ENCODE measurements at regions not wholly inside any gene's neighbourhood (a gene's known extent, or its start where the extent isn't known, plus 50 kb on each side); places are given as distances from the start of the nearest gene placed in this dataset.

DNA sequence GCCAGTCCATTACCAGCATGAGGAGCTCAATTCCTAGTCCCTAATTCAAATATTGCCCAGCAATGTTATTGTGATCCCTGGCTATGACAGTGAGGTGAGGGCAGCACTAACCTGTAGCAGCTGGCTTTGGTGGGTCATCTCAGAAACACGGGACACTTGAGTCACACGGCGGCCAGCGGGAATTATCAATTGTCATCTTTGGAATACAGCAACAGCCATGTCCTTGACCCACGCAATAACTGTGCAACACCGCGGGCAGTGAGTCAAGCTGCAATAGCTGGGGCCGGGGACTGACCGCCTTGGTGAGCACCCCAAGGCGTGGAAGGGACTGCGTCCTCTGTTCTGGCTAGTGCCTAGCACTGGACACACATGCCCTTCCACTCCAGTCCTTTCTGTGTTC, 62.5 kb upstream of the ALDH1B1 start (continued):
- TF ChIP-seq, protein P1, sequence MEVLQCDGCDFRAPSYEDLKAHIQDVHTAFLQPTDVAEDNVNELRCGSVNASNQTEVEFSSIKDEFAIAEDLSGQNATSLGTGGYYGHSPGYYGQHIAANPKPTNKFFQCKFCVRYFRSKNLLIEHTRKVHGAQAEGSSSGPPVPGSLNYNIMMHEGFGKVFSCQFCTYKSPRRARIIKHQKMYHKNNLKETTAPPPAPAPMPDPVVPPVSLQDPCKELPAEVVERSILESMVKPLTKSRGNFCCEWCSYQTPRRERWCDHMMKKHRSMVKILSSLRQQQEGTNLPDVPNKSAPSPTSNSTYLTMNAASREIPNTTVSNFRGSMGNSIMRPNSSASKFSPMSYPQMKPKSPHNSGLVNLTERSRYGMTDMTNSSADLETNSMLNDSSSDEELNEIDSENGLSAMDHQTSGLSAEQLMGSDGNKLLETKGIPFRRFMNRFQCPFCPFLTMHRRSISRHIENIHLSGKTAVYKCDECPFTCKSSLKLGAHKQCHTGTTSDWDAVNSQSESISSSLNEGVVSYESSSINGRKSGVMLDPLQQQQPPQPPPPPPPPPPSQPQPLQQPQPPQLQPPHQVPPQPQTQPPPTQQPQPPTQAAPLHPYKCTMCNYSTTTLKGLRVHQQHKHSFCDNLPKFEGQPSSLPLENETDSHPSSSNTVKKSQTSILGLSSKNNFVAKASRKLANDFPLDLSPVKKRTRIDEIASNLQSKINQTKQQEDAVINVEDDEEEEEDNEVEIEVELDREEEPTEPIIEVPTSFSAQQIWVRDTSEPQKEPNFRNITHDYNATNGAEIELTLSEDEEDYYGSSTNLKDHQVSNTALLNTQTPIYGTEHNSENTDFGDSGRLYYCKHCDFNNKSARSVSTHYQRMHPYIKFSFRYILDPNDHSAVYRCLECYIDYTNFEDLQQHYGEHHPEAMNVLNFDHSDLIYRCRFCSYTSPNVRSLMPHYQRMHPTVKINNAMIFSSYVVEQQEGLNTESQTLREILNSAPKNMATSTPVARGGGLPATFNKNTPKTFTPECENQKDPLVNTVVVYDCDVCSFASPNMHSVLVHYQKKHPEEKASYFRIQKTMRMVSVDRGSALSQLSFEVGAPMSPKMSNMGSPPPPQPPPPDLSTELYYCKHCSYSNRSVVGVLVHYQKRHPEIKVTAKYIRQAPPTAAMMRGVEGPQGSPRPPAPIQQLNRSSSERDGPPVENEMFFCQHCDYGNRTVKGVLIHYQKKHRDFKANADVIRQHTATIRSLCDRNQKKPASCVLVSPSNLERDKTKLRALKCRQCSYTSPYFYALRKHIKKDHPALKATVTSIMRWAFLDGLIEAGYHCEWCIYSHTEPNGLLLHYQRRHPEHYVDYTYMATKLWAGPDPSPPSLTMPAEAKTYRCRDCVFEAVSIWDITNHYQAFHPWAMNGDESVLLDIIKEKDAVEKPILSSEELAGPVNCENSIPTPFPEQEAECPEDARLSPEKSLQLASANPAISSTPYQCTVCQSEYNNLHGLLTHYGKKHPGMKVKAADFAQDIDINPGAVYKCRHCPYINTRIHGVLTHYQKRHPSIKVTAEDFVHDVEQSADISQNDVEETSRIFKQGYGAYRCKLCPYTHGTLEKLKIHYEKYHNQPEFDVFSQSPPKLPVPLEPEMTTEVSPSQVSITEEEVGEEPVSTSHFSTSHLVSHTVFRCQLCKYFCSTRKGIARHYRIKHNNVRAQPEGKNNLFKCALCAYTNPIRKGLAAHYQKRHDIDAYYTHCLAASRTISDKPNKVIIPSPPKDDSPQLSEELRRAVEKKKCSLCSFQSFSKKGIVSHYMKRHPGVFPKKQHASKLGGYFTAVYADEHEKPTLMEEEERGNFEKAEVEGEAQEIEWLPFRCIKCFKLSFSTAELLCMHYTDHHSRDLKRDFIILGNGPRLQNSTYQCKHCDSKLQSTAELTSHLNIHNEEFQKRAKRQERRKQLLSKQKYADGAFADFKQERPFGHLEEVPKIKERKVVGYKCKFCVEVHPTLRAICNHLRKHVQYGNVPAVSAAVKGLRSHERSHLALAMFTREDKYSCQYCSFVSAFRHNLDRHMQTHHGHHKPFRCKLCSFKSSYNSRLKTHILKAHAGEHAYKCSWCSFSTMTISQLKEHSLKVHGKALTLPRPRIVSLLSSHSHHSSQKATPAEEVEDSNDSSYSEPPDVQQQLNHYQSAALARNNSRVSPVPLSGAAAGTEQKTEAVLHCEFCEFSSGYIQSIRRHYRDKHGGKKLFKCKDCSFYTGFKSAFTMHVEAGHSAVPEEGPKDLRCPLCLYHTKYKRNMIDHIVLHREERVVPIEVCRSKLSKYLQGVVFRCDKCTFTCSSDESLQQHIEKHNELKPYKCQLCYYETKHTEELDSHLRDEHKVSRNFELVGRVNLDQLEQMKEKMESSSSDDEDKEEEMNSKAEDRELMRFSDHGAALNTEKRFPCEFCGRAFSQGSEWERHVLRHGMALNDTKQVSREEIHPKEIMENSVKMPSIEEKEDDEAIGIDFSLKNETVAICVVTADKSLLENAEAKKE (CRISPR knock-in tag; IDR thresholded peaks at IDR 0.05), result no peak
- TF ChIP-seq CREB1 (CRISPR knock-in tag; IDR thresholded peaks at IDR 0.05; ENCODE audit: low read depth) (no peak), JUNB (IDR thresholded peaks at IDR 0.05; ENCODE audit: unreplicated experiment) (no peak), POLR2AphosphoS5 (IDR thresholded peaks at IDR 0.05; ENCODE audit: low read depth) (no peak), STAT1 (IDR thresholded peaks at IDR 0.05; ENCODE audit: unreplicated experiment) (no peak), ZNF331 (CRISPR knock-in tag; IDR thresholded peaks at IDR 0.05; ENCODE audit: low read depth) (no peak), ZNF114 (CRISPR knock-in tag; IDR thresholded peaks at IDR 0.05) (no peak), NANOG (IDR thresholded peaks at IDR 0.05; ENCODE audit: borderline replicate concordance) (no peak)
- TF ChIP-seq, protein P2, sequence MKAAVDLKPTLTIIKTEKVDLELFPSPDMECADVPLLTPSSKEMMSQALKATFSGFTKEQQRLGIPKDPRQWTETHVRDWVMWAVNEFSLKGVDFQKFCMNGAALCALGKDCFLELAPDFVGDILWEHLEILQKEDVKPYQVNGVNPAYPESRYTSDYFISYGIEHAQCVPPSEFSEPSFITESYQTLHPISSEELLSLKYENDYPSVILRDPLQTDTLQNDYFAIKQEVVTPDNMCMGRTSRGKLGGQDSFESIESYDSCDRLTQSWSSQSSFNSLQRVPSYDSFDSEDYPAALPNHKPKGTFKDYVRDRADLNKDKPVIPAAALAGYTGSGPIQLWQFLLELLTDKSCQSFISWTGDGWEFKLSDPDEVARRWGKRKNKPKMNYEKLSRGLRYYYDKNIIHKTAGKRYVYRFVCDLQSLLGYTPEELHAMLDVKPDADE (IDR thresholded peaks at IDR 0.05), result no peak
- TF ChIP-seq, protein P3, sequence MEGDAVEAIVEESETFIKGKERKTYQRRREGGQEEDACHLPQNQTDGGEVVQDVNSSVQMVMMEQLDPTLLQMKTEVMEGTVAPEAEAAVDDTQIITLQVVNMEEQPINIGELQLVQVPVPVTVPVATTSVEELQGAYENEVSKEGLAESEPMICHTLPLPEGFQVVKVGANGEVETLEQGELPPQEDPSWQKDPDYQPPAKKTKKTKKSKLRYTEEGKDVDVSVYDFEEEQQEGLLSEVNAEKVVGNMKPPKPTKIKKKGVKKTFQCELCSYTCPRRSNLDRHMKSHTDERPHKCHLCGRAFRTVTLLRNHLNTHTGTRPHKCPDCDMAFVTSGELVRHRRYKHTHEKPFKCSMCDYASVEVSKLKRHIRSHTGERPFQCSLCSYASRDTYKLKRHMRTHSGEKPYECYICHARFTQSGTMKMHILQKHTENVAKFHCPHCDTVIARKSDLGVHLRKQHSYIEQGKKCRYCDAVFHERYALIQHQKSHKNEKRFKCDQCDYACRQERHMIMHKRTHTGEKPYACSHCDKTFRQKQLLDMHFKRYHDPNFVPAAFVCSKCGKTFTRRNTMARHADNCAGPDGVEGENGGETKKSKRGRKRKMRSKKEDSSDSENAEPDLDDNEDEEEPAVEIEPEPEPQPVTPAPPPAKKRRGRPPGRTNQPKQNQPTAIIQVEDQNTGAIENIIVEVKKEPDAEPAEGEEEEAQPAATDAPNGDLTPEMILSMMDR (conservative IDR thresholded peaks at IDR 0.05; ENCODE audit: low read depth in 2 of 2), result no peak

Data from GM23338 (cell line).